ENCODE measurements at regions not wholly inside any gene's neighbourhood (a gene's known extent, or its start where the extent isn't known, plus 50 kb on each side); places are given as distances from the start of the nearest gene placed in this dataset.

GRCh38 chr5:114665551-114665950 lies 303.7 kb downstream of the KCNN2 start:
- TF ChIP-seq CTCF (IDR thresholded peaks at IDR 0.05), result no peak
- no peak for TF ChIP-seq POLR2A (IDR thresholded peaks at IDR 0.05)
